Fibroblast of gingiva (primary cell): ENCODE measurements at regions not wholly inside any gene's neighbourhood (a gene's known extent, or its start where the extent isn't known, plus 50 kb on each side); places are given as distances from the start of the nearest gene placed in this dataset.
"Not testable (repeated sequence)": the region's sequence is repeated elsewhere in the genome, so short reads cannot be mapped to it uniquely, and the experiment has no call there.

Experiments used
- DNase-seq: peaks from one replicate; pipeline ENCODE4 v3.0.0-alpha.2; 2011; ENCODE audit warnings: low read depth

- peak; percentile 53 for DNase-seq
Observed at GRCh38 chr6:19399406-19399805, 437.8 kb upstream of the ID4 start.

GRCh38 chr6:19404884-19405283, 432.3 kb upstream of the ID4 start:
- not testable (repeated sequence) for DNase-seq

GRCh38 chr6:19408331-19408730, 428.8 kb upstream of the ID4 start:
- DNase-seq, result peak; percentile 32

- DNase-seq, result peak; percentile 4
Observed at GRCh38 chr6:19410481-19410880, 426.7 kb upstream of the ID4 start.

GRCh38 chr6:19413323-19413722, 423.8 kb upstream of the ID4 start:
- DNase-seq, result peak; percentile 42

GRCh38 chr6:19415605-19416326, 421.4 kb upstream of the ID4 start:
- DNase-seq, result no peak

- no peak for DNase-seq
Observed at GRCh38 chr6:19416811-19417210, 420.4 kb upstream of the ID4 start.

- DNase-seq, result no peak
Observed at GRCh38 chr6:19417713-19418112, 419.5 kb upstream of the ID4 start.

GRCh38 chr6:19424853-19425252, 412.3 kb upstream of the ID4 start:
- DNase-seq, result no peak

GRCh38 chr6:19427548-19427947, 409.6 kb upstream of the ID4 start:
- DNase-seq, result no peak

- no peak for DNase-seq
Observed at GRCh38 chr6:19432966-19433498, 404.1 kb upstream of the ID4 start.

GRCh38 chr6:19434065-19434464, 403.1 kb upstream of the ID4 start:
- DNase-seq, result no peak

- DNase-seq, result no peak
Observed at GRCh38 chr6:19435755-19436154, 401.4 kb upstream of the ID4 start.

GRCh38 chr6:19438566-19439353, 398.4 kb upstream of the ID4 start:
- no peak for DNase-seq

GRCh38 chr6:19440531-19440930, 396.6 kb upstream of the ID4 start:
- no peak for DNase-seq

GRCh38 chr6:19443411-19443810, 393.8 kb upstream of the ID4 start:
- DNase-seq, result no peak

- no peak for DNase-seq
Observed at GRCh38 chr6:19444041-19444440, 393.1 kb upstream of the ID4 start.

- peak; percentile 3 for DNase-seq
Observed at GRCh38 chr6:19444481-19444880, 392.7 kb upstream of the ID4 start.

- DNase-seq, result no peak
Observed at GRCh38 chr6:19446570-19446969, 390.6 kb upstream of the ID4 start.

- no peak for DNase-seq
Observed at GRCh38 chr6:19450651-19451050, 386.5 kb upstream of the ID4 start.

GRCh38 chr6:19452495-19452894, 384.7 kb upstream of the ID4 start:
- DNase-seq, result no peak

- DNase-seq, result no peak
Observed at GRCh38 chr6:19454001-19454720, 383.0 kb upstream of the ID4 start.
